GM21737 (cell line): ENCODE measurements at regions not wholly inside any gene's neighbourhood (a gene's known extent, or its start where the extent isn't known, plus 50 kb on each side); places are given as distances from the start of the nearest gene placed in this dataset.

ENCODE experiments used
- ATAC-seq: cut with Tn5 transposase; IDR thresholded peaks from one replicate; pipeline ENCODE4 v1.9.1; 2021; ENCODE audit warnings: mild to moderate bottlenecking, moderate library complexity; ENCODE audit not compliant: unreplicated experiment

GRCh38 chr17:33511670-33512069, 218.6 kb upstream of the ASIC2 start:
- ATAC-seq, result no peak

- no peak for ATAC-seq
Measured at GRCh38 chr17:33512113-33512512, 219.0 kb upstream of the ASIC2 start.

GRCh38 chr17:33513769-33514168, 220.7 kb upstream of the ASIC2 start:
- no peak for ATAC-seq

GRCh38 chr17:33514369-33514768, 221.3 kb upstream of the ASIC2 start:
- no peak for ATAC-seq

GRCh38 chr17:33515974-33516373, 222.9 kb upstream of the ASIC2 start:
- no peak for ATAC-seq

GRCh38 chr17:33516645-33517044, 223.6 kb upstream of the ASIC2 start:
- ATAC-seq, result no peak

GRCh38 chr17:33517746-33518145, 224.7 kb upstream of the ASIC2 start:
- no peak for ATAC-seq

- no peak for ATAC-seq
Measured at GRCh38 chr17:33519692-33520091, 226.6 kb upstream of the ASIC2 start.

- no peak for ATAC-seq
Measured at GRCh38 chr17:33520426-33521330, 227.6 kb upstream of the ASIC2 start.

- no peak for ATAC-seq
Measured at GRCh38 chr17:33521784-33522183, 228.7 kb upstream of the ASIC2 start.

GRCh38 chr17:33522623-33523022, 229.5 kb upstream of the ASIC2 start:
- no peak for ATAC-seq

GRCh38 chr17:33523577-33523981, 230.5 kb upstream of the ASIC2 start:
- ATAC-seq, result no peak

- ATAC-seq, result no peak
Measured at GRCh38 chr17:33525186-33525585, 232.1 kb upstream of the ASIC2 start.

- ATAC-seq, result no peak
Measured at GRCh38 chr17:33526717-33527116, 233.6 kb upstream of the ASIC2 start.

GRCh38 chr17:33527290-33527689, 234.2 kb upstream of the ASIC2 start:
- no peak for ATAC-seq

- no peak for ATAC-seq
Measured at GRCh38 chr17:33528846-33529245, 235.8 kb upstream of the ASIC2 start.

GRCh38 chr17:33529816-33530215, 236.7 kb upstream of the ASIC2 start:
- no peak for ATAC-seq

- ATAC-seq, result no peak
Measured at GRCh38 chr17:33531311-33531710, 238.2 kb upstream of the ASIC2 start.

- no peak for ATAC-seq
Measured at GRCh38 chr17:33534087-33534486, 241.0 kb upstream of the ASIC2 start.

GRCh38 chr17:33545124-33545523, 252.0 kb upstream of the ASIC2 start:
- no peak for ATAC-seq

- ATAC-seq, result no peak
Measured at GRCh38 chr17:33550261-33550660, 257.2 kb upstream of the ASIC2 start.

GRCh38 chr17:33551075-33551474, 258.0 kb upstream of the ASIC2 start:
- ATAC-seq, result no peak

- ATAC-seq, result no peak
Measured at GRCh38 chr17:33551911-33552310, 258.8 kb upstream of the ASIC2 start.
